GM18517 (cell line): ENCODE measurements at regions not wholly inside any gene's neighbourhood (a gene's known extent, or its start where the extent isn't known, plus 50 kb on each side); places are given as distances from the start of the nearest gene placed in this dataset.

Experiments used
- ATAC-seq: cut with Tn5 transposase; IDR thresholded peaks from one replicate; pipeline ENCODE4 v1.9.1; 2021; ENCODE audit warnings: mild to moderate bottlenecking, moderate library complexity; ENCODE audit not compliant: unreplicated experiment

DNA sequence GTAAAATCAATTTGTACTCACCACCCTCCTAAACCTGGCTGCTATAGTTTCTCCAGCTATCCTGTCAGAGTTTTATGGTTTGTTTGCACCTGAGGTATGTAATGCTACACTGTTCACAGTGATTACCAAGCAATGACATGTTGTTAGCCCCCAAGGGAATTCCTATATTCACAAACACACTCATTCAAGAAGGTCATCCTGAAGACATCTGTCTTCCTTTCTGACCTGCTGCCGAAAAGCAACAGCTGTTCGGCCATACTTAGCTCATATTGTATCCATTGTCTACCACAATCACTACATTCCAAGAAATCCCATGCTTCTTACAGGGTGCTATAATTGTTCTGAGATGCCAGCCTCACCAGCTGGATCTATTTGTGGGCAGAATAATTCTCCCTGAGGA, 160.1 kb upstream of the GYPA start:
- ATAC-seq: no peak

DNA sequence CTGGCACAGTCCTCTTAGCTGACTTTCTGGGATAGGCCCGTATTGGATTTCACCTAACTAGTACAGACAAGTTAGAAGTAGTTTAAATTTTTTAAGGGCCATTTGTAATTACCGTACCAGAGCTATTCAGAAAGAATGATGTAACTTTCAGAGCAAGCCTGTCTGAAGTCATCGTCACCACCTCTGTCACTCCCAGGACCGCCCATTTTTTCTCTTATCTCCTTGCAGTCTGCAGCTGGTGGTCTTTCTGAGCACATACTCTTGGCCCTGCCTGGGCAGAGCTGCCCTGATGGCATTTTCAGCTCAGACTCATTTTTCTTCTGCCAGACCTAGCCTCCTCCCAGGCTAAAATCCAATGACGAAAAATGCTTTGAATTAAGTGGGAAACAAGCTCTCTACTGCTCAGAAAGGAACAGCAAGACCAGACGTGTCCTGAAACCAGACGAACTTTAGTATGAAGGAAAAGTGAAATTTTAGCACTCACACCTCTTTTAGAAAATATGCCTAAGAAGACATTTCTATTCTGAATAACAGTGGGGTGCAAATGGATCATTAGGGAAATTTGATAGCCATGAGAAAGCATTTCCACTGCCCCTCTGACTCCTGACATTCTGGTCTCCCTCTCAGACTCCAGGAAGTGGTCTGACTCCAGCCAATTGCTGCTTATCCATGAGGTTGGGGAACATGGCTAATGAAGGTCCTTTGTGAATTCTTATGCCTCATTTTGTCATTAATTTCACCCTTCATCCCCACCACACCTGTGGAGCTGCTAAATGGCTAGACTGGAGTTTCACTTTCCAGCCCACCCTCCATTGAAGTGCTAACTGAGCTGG, 162.4 kb upstream of the GYPA start:
- ATAC-seq: no peak

DNA sequence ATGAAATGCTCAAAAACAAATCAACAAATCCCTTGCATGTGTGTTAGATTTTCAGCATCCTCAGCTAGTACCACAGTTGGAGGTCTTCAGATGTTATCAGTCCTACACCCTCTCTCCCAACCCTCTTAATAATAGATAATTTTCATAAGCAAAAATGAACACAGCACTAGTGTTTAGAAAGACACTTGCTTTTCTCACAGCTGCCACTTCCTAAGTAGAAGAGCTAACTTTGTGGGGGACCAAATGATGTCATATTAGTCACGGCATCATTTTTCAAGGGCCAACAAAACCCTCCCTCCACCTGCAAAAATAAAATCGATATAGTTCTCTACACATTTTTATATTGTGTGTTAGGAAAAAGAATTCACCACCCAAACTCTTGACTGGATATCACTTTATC, 163.5 kb upstream of the GYPA start:
- ATAC-seq: no peak

DNA sequence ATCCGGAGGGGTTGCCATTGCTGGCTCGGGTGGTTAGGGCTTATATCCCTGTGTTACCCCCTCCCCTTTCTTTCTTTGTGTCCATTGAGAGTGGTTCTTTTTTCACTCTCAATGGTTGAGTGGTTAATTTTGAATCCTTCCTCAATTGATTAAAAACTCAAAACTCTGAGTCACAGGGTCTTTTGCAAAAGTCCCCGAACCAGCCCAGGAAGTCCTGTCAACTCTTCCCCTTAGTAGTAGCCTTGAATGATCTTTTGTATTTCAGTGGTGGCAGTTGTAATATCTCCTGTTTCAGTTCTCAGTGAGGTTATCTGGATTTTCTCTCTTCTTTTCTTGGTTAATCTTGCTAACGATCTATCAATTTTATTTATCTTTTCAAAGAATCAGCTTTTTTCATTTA, 170.0 kb upstream of the GYPA start:
- no peak for ATAC-seq

DNA sequence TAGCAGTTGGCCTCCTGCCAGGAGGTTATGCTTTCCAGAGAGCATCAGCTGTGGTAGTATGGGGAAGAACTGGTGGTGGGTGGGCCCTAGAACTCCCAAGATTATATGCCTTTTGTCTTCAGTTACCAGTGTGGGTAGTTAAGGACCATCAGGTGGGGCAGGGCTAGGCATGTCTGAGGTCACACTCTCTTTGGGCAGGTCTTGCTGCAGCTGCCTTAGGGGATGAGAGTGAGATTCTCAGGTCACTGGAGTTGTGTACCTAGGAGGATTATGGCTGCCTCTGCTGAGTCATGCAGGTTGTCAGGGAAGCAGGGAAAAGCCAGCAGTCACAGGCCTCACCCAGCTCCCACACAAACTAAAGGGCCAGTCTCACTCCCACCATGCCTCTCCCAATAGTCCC, 172.9 kb upstream of the GYPA start:
- ATAC-seq: no peak

DNA sequence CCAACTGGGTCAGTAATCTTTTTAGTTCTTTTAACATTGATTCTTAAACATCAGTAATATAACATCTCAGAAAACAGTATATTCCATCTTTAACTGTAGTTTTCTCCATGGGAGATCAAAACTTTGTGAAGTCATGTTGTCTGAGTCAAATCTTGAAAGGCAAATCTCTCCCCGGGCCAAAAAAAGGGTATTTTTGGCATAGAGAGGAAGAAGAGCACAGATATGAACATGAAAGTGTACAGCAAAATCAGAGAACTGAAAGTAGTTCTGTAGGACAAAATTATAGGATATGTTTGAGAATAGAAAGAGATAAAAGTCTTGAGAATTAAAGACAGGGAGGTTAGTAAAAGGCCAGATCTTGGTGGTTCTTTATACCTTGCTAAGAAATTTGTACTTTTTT, 176.4 kb upstream of the GYPA start:
- ATAC-seq: no peak

DNA sequence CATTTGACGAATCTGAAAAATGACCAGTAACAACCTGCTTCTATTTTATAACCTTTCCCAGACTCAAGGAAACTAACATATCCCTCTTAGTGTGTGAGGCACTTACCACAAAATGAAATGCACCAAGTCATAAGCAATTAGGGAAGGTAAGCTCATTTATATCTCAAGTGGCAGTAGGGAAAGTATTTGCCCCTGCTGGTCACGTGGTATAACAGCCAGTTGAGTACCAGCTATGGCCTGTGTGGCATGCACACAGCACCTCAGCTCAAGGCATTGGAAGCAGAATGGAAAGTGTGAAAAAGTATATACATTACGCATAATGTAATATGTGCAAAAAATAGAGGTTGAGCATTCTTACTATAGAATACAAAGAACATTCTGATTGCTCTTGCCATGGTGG, 178.3 kb upstream of the GYPA start:
- no peak for ATAC-seq

DNA sequence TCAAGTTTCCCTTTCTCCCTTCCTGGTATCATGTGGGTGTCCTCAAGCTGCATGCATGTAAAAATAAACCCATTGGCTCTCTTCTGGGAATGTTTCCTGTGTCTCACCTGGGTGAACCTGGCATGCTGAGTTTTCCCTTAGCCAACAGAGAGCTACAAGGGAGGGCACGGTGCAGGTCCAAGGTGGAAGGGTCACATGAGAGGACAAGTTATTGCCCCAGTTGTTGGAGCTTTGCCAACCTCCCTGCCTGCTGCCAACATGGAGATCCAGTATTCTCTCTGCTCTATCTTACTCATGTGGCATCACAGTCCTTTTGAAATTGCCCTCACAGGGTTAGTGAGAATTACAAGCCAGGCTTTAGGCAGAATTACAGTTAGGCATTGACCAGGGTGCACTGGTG, 196.1 kb upstream of the GYPA start:
- no peak for ATAC-seq

DNA sequence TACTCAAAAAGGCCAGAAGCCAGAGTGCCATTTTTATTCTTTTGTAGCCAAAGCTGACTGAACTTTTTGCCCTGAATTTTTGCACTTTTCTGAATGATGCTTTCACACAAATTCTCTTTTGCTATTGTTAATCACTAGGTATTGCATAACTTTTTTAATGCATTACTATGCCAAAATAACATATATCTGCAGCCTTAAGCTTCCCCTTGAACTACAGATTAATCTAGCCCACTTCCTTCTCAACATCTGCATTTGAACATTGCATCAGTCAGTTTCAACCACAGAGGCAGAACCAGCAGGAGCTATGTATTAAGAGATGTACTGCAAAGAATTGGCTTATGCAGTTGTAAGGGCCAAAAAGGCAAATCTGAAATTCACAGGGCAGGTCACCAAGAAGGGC, 197.6 kb upstream of the GYPA start:
- no peak for ATAC-seq

DNA sequence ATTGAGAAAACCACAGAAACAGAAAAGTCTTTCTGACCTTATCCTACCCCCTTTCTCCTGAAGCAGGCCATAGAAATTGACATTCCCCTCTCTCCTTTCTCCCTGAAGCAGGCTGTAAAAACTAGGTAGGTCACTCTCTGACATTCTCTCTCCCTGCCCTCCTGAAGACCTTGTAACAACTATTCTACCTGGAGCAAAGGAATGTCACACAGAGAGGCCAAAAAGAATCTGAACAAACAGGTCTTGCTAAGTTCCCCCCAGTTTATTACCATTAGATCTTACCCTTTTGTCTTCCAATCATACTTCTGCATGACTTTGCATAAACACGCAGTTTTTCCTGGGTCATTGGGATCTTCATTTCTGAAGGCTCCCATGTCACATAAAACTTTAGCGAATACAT, 198.3 kb upstream of the GYPA start:
- ATAC-seq: no peak

DNA sequence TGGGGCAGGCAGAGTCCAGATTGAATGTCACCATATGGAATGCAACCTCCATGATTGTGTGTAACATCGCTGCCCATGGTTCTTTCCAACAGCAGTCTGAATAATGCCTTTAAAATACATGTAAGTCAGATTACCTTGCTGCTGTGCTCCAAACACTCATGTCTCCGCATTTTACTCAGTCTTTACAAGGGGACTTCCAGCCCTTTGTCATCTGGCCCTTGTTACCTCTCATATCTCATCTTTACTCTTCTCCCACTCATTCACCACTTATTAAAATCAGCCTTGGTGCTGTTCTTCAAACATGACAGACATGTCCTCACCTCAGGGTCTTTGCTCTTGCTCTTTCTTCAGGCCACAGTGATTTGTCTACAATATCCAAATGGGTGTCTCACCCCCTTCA, 200.4 kb upstream of the GYPA start:
- ATAC-seq: no peak

DNA sequence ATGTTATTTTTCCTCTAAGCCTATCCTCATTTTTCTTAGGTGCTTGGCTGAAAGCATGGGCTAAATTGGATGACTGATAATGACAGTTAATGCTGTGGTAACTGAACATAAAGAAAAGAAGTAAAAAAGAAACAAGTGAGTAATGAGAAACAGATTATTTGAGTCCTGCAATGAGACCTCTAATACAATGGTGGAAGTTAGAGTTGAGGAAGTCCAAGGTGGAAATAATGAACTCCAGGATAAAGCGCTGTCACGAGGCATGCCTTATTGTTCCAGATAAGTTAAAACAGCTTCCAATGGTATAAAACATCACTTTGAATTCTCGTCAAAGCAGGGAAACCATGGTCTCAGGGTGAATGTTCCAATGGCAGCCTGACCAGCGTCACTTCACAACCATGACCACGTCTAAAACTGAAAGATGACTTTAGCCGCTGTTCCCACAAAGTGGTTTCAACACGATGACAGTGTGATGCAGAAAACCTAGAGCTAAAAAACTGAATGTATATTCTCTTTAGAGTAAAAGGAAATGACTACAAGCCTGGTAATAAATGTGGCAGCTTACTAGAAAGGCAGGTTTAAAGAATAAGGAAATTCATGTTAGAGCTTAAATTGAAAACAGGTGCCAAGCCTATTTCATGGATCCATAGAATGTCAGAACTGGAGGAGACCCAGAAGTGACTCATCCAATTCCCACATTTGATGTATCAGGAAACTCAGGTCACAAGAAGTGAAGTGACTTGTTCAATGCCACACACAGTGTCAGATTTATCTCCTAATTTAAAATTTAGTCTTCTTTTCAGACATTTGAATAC, 202.6 kb upstream of the GYPA start:
- ATAC-seq: no peak

DNA sequence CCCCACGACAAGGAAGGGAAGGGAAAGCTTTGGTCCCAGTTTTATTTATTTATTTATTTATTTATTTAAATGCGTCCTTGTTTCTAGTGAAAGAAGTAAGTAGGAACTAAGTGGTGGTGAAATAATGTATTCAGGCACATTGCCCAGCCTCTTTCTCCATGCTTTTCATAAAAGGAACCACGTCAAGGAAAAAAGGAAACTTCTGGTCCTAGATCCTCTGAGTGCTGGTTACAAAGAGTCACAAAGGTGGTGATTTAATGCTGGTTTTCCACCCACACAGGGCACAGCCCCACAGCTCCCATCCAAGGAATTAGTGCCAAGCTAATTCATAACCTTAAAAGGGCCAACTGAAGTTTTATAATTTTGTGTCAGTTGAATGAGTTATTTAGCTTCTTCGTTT, 206.6 kb upstream of the GYPA start:
- ATAC-seq: no peak

DNA sequence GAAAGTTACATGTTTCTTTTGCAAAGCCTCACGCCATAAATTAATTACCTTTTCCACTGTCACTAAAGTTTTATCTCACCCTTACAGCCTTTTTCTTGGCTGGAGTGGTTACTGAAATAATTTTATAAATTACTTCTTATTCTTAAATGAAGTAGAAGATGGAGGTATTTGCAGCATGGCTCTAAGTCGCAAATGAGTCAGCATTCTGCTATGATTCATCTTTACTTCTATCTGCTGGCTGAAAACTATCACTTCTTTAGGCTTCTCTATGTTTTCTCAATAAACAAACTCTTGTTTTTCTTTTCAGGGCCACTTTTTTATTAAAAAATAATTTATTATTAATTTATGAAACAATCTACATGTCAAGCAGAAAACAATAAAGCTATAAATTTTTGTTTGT, 210.2 kb upstream of the GYPA start:
- ATAC-seq: no peak

DNA sequence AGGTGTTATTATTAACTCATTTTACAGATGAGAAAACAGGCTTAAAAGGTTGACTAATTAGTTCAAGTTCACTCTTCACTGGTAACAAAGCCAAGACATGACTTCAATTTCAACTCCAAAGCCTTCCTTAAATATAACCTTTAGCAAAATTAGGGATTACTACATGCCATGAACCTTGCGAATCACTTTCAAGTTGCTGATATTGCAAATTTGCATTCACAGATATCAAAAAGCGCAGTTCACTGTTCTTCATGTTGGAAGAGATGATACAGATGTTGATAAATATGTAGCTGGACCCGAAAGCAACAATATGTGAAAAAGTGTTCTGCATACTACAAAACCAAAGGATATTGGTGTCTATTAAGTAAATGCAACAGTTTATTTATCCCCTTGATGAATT, 210.8 kb upstream of the GYPA start:
- ATAC-seq: no peak

DNA sequence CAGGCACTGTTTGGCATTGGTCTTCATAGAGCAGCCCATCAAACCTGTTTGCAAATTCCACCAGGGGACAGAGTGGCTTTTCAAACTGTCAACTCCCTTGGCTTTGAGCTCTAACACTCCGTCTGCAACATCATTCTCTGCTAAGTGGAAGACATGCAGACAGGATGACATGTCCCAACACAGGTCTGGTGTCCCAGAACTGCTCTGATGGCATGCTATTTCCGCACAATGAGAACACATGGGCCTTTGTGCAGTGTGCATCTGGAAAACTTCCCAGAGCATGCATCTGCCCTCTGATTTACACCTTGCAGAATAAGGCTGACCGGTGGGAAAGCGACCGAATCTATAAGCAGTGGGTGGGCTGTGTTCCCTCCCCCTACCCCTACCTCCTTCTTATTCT, 212.8 kb upstream of the GYPA start:
- no peak for ATAC-seq

DNA sequence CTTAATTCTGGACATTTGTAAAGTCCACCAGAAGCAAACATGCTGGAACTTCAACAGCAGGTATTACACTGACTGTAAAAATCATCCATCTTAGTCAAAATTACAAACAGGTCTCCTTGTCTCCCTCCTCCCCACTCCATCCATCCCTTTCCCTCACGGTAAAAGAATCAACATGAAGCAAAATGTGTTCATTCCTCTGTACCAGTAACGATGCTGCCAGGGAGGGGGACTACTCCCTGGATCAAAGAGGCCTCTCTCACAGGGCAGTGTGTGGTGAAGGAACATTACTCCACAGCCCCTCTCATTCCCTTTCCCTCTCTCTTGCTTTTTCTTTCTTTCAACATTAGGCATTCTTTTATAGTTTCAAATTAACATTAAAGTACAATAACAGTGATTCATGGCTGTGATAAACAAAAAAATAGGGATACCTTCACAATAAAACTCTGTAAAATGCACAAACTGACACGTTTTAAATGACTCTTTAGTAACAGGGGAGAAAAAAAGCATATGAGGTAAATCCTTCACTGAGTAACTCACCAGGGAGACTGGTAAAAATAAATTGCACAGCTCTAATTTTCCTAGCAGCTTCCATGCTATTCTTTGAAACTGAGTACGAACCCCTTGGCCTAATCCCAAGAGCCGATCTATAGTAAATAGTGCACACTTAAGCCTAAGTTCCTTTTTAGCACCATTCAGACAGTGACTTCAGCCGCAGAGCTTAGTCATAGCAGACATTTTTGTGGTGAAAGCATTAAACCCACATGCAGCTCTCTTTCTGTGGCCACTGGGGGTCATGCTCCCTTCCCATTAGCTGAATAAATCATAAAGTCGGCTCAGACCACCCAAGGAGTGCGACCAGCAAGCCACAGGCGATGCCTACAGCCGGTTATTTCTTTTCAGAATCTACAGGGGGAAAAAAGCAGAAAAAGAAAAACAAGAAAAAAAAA, 215.6 kb upstream of the GYPA start:
- peak; percentile 93 for ATAC-seq

DNA sequence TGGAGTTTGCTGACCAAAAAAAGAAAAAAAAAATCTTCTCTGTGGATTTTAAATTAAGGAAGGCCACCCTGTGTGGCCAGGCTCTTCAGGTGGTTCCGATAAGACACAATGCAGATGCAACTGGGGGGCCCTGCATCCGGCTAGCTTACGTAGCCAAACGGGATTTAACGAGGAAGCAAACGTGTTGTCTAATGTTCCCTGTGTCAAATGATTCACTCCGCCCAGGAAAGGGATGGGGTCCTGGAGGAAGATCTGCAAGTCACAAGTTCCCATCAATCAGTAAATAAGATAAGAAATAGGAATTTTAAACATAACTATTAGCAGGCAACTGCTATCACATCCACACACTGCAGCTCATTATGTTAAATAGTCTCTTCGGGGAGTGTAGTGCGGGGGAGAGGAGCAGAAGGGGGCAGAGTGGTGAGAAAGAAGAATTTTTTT, 216.4 kb upstream of the GYPA start:
- no peak for ATAC-seq

DNA sequence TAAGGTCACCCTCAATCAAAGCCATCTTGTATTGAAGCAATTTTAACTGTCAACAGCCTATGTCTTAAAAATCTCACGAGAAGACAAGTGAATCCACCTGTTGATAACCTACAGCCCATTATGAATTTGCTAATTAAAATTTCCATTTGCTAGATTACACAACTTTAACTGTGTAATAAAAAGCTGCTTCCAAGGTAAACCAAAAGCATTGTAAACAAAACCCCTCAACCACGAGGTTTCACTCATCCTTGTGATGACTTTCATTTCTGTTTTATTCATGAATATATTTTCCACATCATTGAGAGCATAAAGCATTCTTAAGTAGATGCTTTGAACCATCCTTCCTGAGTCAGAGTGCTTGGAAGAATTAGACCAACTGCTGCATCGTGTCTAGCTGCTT, 217.5 kb upstream of the GYPA start:
- no peak for ATAC-seq

DNA sequence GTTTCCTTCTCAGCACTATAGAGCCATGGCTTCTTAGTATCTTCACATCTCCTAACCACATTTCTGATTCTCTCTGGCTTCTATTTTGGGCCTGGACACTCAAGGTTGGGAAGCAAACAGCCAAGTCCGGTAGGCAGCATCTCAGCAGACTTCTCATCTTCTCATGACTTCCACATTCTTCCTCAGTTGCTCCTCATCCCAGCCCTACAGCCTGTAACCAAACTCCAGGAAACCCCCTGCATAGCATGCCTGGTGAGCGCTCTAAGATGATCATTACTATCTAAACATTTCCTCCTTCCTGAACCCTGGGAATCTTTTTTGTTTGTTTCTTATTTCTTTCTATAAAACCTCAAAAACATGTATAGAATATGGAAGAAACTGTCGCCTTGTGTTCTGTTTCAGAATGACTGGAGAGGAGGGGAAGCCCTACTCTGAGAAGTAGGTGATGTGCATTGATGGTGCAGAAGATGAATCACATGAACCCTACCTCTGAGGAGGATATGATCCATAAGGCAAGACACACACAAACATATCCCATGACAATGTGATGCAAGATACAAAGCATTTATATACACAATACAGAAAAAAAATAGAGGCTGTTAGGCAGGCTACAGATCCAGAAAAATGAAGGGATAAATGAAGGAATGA, 219.8 kb upstream of the GYPA start:
- ATAC-seq: no peak

DNA sequence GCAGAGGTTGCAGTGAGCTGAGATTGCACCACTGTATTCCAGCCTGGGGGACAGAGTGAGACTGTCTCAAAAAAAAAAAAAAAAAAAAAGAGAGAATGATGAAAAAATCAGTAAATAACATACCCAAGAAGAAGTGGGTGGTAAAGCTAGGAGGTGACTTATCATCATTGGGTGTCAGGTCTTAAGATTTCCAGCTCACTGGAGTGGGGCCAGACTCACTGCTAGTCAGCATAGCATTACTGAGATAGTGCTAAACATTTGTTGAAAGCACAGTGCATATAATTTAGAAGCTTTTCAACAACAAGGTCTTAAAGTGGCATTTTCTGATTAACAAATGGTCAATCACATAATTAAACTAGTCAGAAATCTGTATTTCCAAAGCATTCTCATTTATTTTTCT, 221.8 kb upstream of the GYPA start:
- no peak for ATAC-seq
